ACHN (cell line): ENCODE measurements at regions not wholly inside any gene's neighbourhood (a gene's known extent, or its start where the extent isn't known, plus 50 kb on each side); places are given as distances from the start of the nearest gene placed in this dataset.

Experiments used
- DNase-seq: peaks from one replicate; pipeline ENCODE4 v3.0.0-alpha.2; 2015
- in situ Hi-C: cut with HindIII; loops from 2 replicates; pipeline ENCODE4 v1.10.0; 2017; ENCODE audit warnings: low sequenced_read_pairs, low pct_ligation_motif_present, low pct_unique_long_range_greater_than_20kb

GRCh38 chr2:78890935-78891334 lies 134.6 kb upstream of the REG3G start:
- no peak for DNase-seq
- in situ Hi-C loops: no loop called here

- DNase-seq: no peak
- in situ Hi-C loops: no loop called here
Measured at GRCh38 chr2:78892295-78892694, 133.2 kb upstream of the REG3G start.

- in situ Hi-C loops: no loop called here
- DNase-seq: no peak
Measured at GRCh38 chr2:78895022-78895421, 130.5 kb upstream of the REG3G start.

DNA sequence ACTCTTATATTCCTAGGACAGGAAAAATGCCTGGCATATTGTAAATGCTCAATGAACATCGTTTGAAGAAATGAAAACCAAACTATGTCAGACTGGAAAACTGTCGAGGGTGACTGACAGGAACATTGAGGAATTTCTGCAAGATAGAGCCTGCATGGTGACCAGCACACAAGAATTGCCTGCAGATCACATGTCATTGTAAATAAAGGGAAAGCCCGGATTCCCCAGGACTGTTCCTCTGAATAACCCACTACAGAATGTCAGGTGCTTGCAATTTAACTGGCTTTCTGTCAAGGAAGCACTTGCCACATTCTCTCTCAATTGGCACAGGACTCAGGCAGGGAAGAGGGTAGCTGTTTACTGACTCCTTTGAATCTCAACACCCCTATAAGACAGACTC lies 129.0 kb upstream of the REG3G start:
- no peak for DNase-seq
- in situ Hi-C loops: no loop called here

DNA sequence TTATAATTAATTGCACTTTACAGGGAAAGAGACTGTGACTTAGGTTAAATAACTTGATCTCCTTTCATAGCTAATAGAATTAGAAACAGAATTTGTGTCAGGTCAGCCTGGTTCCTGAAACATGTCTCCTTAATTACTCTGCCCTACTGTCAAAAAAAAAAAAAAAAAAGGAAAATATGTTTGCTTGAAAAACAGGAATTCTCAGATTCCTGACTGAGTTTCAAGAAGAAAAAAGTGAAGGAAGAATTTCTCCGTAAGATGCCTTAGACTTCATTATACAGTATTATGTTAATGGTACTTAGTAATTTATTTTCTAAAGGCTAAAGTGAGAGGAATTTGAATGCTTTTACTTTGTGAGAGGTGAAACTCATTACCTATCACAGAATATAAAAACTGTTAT lies 118.4 kb upstream of the REG3G start:
- DNase-seq: no peak
- in situ Hi-C loops: no loop called here

GRCh38 chr2:78908973-78909372 lies 116.5 kb upstream of the REG3G start:
- peak; percentile 6 for DNase-seq
- in situ Hi-C loops: no loop called here

DNA sequence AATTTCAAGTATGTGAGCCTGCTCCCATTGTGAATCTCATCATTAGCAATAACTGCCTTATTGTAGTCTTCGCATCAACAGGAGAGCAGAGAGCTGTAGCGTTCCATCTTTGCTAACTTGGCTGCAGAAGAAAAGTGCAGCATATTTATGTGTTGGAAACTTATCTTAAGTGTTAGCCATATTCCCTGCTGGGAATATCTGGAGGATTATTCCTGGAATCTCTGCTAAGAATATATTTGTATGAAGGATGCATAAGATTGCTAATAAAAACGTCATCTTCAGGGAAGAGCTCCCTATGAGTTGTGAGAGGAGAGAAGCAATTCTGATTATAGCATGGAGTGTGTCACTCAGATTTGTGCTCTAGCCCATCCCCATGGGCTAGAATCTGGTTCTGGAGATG lies 115.1 kb upstream of the REG3G start:
- DNase-seq: no peak
- in situ Hi-C loops: no loop called here

DNA sequence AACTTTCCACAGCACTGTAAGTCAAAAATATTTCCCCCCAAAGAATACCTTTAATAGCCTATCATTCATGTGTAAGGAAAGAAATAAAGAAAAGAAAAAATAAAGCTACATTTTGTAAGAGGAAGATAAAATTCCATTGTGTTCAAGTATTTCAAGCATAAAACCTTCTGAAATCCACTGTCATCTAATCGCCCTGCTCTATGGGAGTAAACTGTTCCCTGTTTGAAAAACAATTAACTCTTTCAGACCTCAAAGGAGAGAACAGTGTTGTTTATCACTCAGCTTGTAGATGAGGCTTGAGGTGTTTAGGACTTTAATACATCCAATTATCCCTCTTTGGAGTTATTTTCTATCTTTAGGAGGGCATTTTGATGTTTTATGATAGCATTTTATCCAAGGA lies 112.2 kb upstream of the REG3G start:
- no peak for DNase-seq
- in situ Hi-C loops: no loop called here

- in situ Hi-C loops: no loop called here
- no peak for DNase-seq
Measured at GRCh38 chr2:78925258-78925657, 100.2 kb upstream of the REG3G start.

DNA sequence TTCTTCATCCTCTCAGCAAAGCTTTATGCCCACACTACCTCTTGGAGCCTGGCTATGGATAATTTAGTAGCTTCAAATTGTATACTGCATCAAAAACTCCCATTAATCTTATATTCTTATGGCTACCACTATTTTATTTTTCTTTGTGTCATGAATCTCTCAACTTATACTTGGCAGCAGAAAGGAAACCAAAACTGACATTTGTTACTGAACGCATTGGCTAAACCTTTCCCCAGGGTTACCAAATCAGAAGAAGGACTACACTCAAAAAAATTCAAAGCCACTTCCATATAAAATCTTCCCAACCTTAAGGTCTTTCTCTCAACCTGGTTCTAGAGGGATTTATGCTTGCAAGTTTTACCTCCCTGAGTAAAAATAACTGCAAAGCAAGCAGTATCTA lies 97.0 kb upstream of the REG3G start:
- in situ Hi-C loops: no loop called here
- DNase-seq: no peak

- DNase-seq: no peak
- in situ Hi-C loops: no loop called here
Measured at GRCh38 chr2:78940998-78941397, 84.5 kb upstream of the REG3G start.

- in situ Hi-C loops: no loop called here
- no peak for DNase-seq
Measured at GRCh38 chr2:78941751-78942150, 83.8 kb upstream of the REG3G start.

DNA sequence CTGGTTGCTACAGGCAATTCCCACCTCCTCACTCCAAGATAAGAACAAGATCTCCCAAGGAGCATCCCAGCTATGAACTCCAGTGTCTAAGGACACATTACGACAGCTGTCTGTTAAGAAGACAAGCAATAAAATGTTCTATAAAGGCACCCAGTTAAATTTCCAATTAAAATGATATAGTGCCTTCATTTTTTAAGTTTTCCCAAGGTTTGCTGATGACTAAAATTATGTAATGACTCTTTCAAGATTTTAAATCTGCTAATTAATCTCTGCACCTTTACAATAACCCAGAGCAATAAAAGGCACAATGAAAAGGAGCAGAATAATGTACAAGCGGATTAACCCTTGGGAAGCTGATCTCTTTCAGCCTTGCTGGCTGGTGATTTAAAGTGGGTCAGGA lies 61.6 kb upstream of the REG3G start:
- in situ Hi-C loops: no loop called here
- no peak for DNase-seq

- DNase-seq: no peak
- in situ Hi-C loops: no loop called here
Measured at GRCh38 chr2:78967294-78967693, 58.2 kb upstream of the REG3G start.

- in situ Hi-C loops: no loop called here
- DNase-seq: no peak
Measured at GRCh38 chr2:78973630-78974029, 51.9 kb upstream of the REG3G start.
